Natural killer cell (primary cell): ENCODE measurements at regions not wholly inside any gene's neighbourhood (a gene's known extent, or its start where the extent isn't known, plus 50 kb on each side); places are given as distances from the start of the nearest gene placed in this dataset.
"Not testable (repeated sequence)": the region's sequence is repeated elsewhere in the genome, so short reads cannot be mapped to it uniquely, and the experiment has no call there.

Experiments
- ATAC-seq, 3 donors: fragments of 150-1000 bp in 2 of 3; fragments of 200-7000 bp in 1 of 3; cut with Tn5 transposase; 1 replicate in 1 of 3; 2 replicates in 2 of 3; pipeline ENCODE4 v1.10.0; 2021; ENCODE audit warnings: mild to moderate bottlenecking in 2 of 3, moderate library complexity in 2 of 3
- DNase-seq, 2 donors: peaks; one replicate each; pipeline versions ENCODE4 v3.0.0 to v3.0.0-alpha.2; 2013 to 2021; ENCODE audit warnings: mixed read lengths in 1 of 2
- H3K27ac ChIP-seq: one replicate; pipeline ENCODE4 v1.5.1; 2013; ENCODE audit warnings: mild to moderate bottlenecking, low read length
- H3K27me3 ChIP-seq: one replicate; pipeline ENCODE4 v1.6.1; 2013; ENCODE audit warnings: low read length; ENCODE audit not compliant: control insufficient read depth, insufficient read depth
- H3K36me3 ChIP-seq: one replicate; pipeline ENCODE4 v1.6.1; 2013; ENCODE audit warnings: low read length; ENCODE audit not compliant: control insufficient read depth, insufficient read depth
- H3K4me1 ChIP-seq: one replicate; pipeline ENCODE4 v1.6.1; 2013; ENCODE audit warnings: low read length; ENCODE audit not compliant: control insufficient read depth, insufficient read depth
- H3K4me3 ChIP-seq: one replicate; pipeline ENCODE4 v1.5.1; 2013; ENCODE audit warnings: low read length
- H3K9me3 ChIP-seq: one replicate; pipeline ENCODE4 v1.6.1; 2013; ENCODE audit warnings: low read length; ENCODE audit not compliant: control insufficient read depth, insufficient read depth
- H3K27ac Mint-ChIP-seq, 2 donors: one replicate each; pipeline ENCODE4 v1.8.0; 2022; ENCODE audit warnings: mild to moderate bottlenecking in 2 of 2, mixed read lengths in 2 of 2, moderate library complexity in 1 of 2
- H3K27me3 Mint-ChIP-seq, 2 donors: one replicate each; pipeline ENCODE4 v1.8.0; 2022; ENCODE audit warnings: low read depth in 2 of 2, mixed read lengths in 2 of 2
- H3K36me3 Mint-ChIP-seq: one replicate; pipeline ENCODE4 v1.8.0; 2022; ENCODE audit warnings: mixed read lengths
- H3K4me1 Mint-ChIP-seq, 2 donors: one replicate each; pipeline ENCODE4 v1.8.0; 2022; ENCODE audit warnings: mixed read lengths in 2 of 2
- H3K4me3 Mint-ChIP-seq: one replicate; pipeline ENCODE4 v1.8.0; 2022; ENCODE audit warnings: mild to moderate bottlenecking, moderate library complexity, mixed read lengths
- H3K9me3 Mint-ChIP-seq, 2 donors: one replicate each; pipeline ENCODE4 v1.8.0; 2022; ENCODE audit warnings: mixed read lengths in 2 of 2
- WGBS: methylation state at CpG from one replicate; pipeline ENCODE4 v1.1.7; 2013; ENCODE audit warnings: missing lambda C conversion rate; ENCODE audit not compliant: insufficient coverage; 5-methylcytosine and 5-hydroxymethylcytosine counted together
- intact Hi-C: fragments of 100-400 bp; cut with micrococcal nuclease; formaldehyde crosslinking; loops from one replicate; pipeline ENCODE4 v1.14.2; 2022
- TF ChIP-seq, protein P1 (sequence below): fragments of 200-600 bp; IDR thresholded peaks from one replicate; pipeline ENCODE4 v1.8.0; 2022; ENCODE audit warnings: antibody characterized with exemption

GRCh38 chr12:71312768-71313403 is 126.7 kb upstream of the LGR5 start:
- no peak for DNase-seq
- H3K9me3 ChIP-seq, result no peaks in the 10 kb centered on the region
- no peak overlapping the region for H3K27ac ChIP-seq
- no peak overlapping the region for H3K27ac Mint-ChIP-seq
- no peaks in the 10 kb centered on the region for H3K36me3 Mint-ChIP-seq
- H3K4me1 Mint-ChIP-seq, result no peaks in the 10 kb centered on the region
- TF ChIP-seq, protein P1, sequence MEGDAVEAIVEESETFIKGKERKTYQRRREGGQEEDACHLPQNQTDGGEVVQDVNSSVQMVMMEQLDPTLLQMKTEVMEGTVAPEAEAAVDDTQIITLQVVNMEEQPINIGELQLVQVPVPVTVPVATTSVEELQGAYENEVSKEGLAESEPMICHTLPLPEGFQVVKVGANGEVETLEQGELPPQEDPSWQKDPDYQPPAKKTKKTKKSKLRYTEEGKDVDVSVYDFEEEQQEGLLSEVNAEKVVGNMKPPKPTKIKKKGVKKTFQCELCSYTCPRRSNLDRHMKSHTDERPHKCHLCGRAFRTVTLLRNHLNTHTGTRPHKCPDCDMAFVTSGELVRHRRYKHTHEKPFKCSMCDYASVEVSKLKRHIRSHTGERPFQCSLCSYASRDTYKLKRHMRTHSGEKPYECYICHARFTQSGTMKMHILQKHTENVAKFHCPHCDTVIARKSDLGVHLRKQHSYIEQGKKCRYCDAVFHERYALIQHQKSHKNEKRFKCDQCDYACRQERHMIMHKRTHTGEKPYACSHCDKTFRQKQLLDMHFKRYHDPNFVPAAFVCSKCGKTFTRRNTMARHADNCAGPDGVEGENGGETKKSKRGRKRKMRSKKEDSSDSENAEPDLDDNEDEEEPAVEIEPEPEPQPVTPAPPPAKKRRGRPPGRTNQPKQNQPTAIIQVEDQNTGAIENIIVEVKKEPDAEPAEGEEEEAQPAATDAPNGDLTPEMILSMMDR, result no peak
- ATAC-seq, result no peak
- H3K27me3 Mint-ChIP-seq, result no peaks in the 10 kb centered on the region
- peaks cover 6 to 8% of the 10 kb centered on the region in 2 donors for H3K9me3 Mint-ChIP-seq
- no peaks in the 10 kb centered on the region for H3K27me3 ChIP-seq
- H3K4me1 ChIP-seq, result no peaks in the 10 kb centered on the region
- intact Hi-C loops, result no loop called here
- 84% methylated on average over 3 of the region's 3 CpGs for WGBS
- H3K36me3 ChIP-seq, result no peaks in the 10 kb centered on the region
- no peak overlapping the region for H3K4me3 Mint-ChIP-seq
- H3K4me3 ChIP-seq, result no peak overlapping the region

- H3K27me3 ChIP-seq, H3K27ac Mint-ChIP-seq, H3K4me3 Mint-ChIP-seq, H3K27ac ChIP-seq, H3K27me3 Mint-ChIP-seq, intact Hi-C loops, H3K36me3 ChIP-seq, H3K36me3 Mint-ChIP-seq, ATAC-seq, H3K9me3 ChIP-seq, H3K4me1 Mint-ChIP-seq, H3K4me1 ChIP-seq, H3K4me3 ChIP-seq, DNase-seq, H3K9me3 Mint-ChIP-seq: not testable (repeated sequence)
- 55% methylated on average over 2 of the region's 4 CpGs for WGBS
Measured at GRCh38 chr12:71311611-71312010, 128.0 kb upstream of the LGR5 start.

- no peak for ATAC-seq
- Mint-ChIP-seq H3K4me1 (no peaks in the 10 kb centered on the region), H3K36me3 (no peaks in the 10 kb centered on the region), H3K9me3 (peaks cover 0 to 7% of the 10 kb centered on the region in 2 donors), H3K27ac (no peak overlapping the region), H3K4me3 (no peak overlapping the region), H3K27me3 (no peaks in the 10 kb centered on the region)
- H3K27me3 ChIP-seq, result no peaks in the 10 kb centered on the region
- no peaks in the 10 kb centered on the region for H3K4me1 ChIP-seq
- H3K36me3 ChIP-seq, result no peaks in the 10 kb centered on the region
- WGBS, result no CpG with 5 or more reads among the region's 1 CpG
- no peak for DNase-seq
- intact Hi-C loops, result no loop called here
- H3K9me3 ChIP-seq, result no peaks in the 10 kb centered on the region
- H3K4me3 ChIP-seq, result no peak overlapping the region
- TF ChIP-seq, protein P1, result no peak
- no peak overlapping the region for H3K27ac ChIP-seq
Measured at GRCh38 chr12:71306808-71307207, 132.8 kb upstream of the LGR5 start.

DNA sequence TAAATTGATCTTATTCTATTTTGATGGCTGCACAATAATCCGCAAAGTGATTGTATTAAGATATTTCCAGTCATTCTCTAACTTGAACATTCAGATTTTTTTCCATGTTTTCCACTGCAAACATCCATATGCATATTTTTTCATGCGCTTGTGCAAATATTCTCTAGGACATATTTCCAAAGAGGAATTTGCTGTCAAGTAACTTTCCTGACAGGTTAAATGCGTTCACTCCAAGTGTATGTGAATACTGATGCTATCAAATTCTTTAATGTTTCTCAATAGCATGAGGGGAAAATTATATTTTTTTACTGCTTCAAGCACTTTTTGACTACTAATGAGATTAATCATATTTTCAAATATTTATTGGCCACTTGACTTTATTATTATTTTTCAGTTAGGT is 135.3 kb upstream of the LGR5 start:
- Histone ChIP-seq H3K4me3 (no peak overlapping the region), H3K27ac (no peak overlapping the region), H3K9me3 (no peaks in the 10 kb centered on the region), H3K4me1 (no peaks in the 10 kb centered on the region), H3K27me3 (no peaks in the 10 kb centered on the region), H3K36me3 (no peaks in the 10 kb centered on the region)
- intact Hi-C loops, result no loop called here
- Mint-ChIP-seq H3K27ac (no peak overlapping the region), H3K36me3 (no peaks in the 10 kb centered on the region), H3K4me1 (no peaks in the 10 kb centered on the region), H3K9me3 (peaks cover 0 to 5% of the 10 kb centered on the region in 2 donors), H3K27me3 (no peaks in the 10 kb centered on the region), H3K4me3 (no peak overlapping the region)
- no peak for ATAC-seq
- TF ChIP-seq, protein P1, result no peak
- 90% methylated on average over 2 of the region's 3 CpGs for WGBS
- DNase-seq, result no peak
